PC-3 (cell line): ENCODE measurements at regions not wholly inside any gene's neighbourhood (a gene's known extent, or its start where the extent isn't known, plus 50 kb on each side); places are given as distances from the start of the nearest gene placed in this dataset.
"Not testable (repeated sequence)": the region's sequence is repeated elsewhere in the genome, so short reads cannot be mapped to it uniquely, and the experiment has no call there.

ENCODE experiments used
- ATAC-seq: fragments of 200-7000 bp; cut with Tn5 transposase; 2 replicates; pipeline ENCODE4 v1.9.1; 2020; ENCODE audit warnings: mild to moderate bottlenecking, moderate library complexity
- BruUV-seq: library from RNA; stranded (reverse); fragments of 400-500 nt; replicated peaks from 2 replicates; lab custom pipeline; 2021; lab: Mats Ljungman, UMichigan
- CTCF ChIA-PET: fragments of 300-600 bp; sonication (Branson Sonifier 250); formaldehyde crosslinking; loops from one replicate; lab custom pipeline; 2022; ENCODE audit warnings: antibody characterized with exemption; lab: Charles Lee
- POLR2A ChIA-PET: fragments of 300-600 bp; sonication (Branson Sonifier 250); formaldehyde crosslinking; loops from one replicate; lab custom pipeline; 2022; ENCODE audit warnings: antibody characterized with exemption; ENCODE audit not compliant: unreplicated experiment; lab: Charles Lee
- DNase-seq: peaks from one replicate; pipeline ENCODE4 v3.0.0-alpha.2; 2015
- H2AFZ ChIP-seq: fragments of 300-600 bp; sonication (generic); 2 replicates; pipeline ENCODE4 v1.6.0; 2016; ENCODE audit warnings: antibody characterized with exemption, low read length
- H3F3A ChIP-seq: fragments of 300-600 bp; sonication (generic); one replicate; pipeline ENCODE4 v1.6.0; 2017; ENCODE audit warnings: antibody characterized with exemption, low read length, control low read depth, mild to moderate bottlenecking; ENCODE audit not compliant: unreplicated experiment
- H3K27ac ChIP-seq: fragments of 300-600 bp; sonication (generic); 2 replicates; pipeline ENCODE4 v1.5.1; 2016; ENCODE audit warnings: mild to moderate bottlenecking, low read length
- H3K27me3 ChIP-seq: fragments of 300-600 bp; sonication (generic); 2 replicates; pipeline ENCODE4 v1.6.1; 2016; ENCODE audit warnings: low read length, mixed read lengths
- H3K36me3 ChIP-seq: fragments of 300-600 bp; sonication (generic); 2 replicates; pipeline ENCODE4 v1.6.1; 2016; ENCODE audit warnings: low read depth, mixed run types, low read length, mixed read lengths
- H3K4me1 ChIP-seq: fragments of 300-600 bp; sonication (generic); 2 replicates; pipeline ENCODE4 v1.5.1; 2016; ENCODE audit warnings: low read length; ENCODE audit not compliant: insufficient read depth
- H3K4me2 ChIP-seq: fragments of 300-600 bp; sonication (generic); 2 replicates; pipeline ENCODE4 v1.6.0; 2016; ENCODE audit warnings: low read length
- H3K4me3 ChIP-seq: fragments of 300-600 bp; sonication (generic); 2 replicates; pipeline ENCODE4 v1.5.1; 2016; ENCODE audit warnings: mild to moderate bottlenecking, low read length, mixed read lengths
- H3K79me2 ChIP-seq: fragments of 300-600 bp; sonication (generic); 2 replicates; pipeline ENCODE4 v1.6.1; 2017; ENCODE audit warnings: low read length, mixed read lengths
- H3K9ac ChIP-seq: fragments of 300-600 bp; sonication (generic); 2 replicates; pipeline ENCODE4 v1.6.0; 2016; ENCODE audit warnings: mild to moderate bottlenecking, low read length
- H3K9me2 ChIP-seq: fragments of 300-600 bp; sonication (generic); replicated peaks from 2 replicates; pipeline ENCODE4 v1.6.1; 2016; ENCODE audit warnings: mixed run types, low read length, mixed read lengths
- H3K9me3 ChIP-seq: fragments of 300-600 bp; sonication (generic); 2 replicates; pipeline ENCODE4 v1.6.1; 2016; ENCODE audit warnings: low read length, mixed read lengths
- H4K20me1 ChIP-seq: fragments of 300-600 bp; sonication (generic); 2 replicates; pipeline ENCODE4 v1.6.1; 2016; ENCODE audit warnings: low read length, mixed read lengths
- intact Hi-C: fragments of 100-400 bp; cut with micrococcal nuclease; formaldehyde crosslinking; loops from 2 replicates; pipeline ENCODE4 v1.9.0; 2023

GRCh38 chr21:6376321-6377070, 4144.9 kb upstream of the TPTE start:
- CTCF ChIA-PET, intact Hi-C loops, H3K79me2 ChIP-seq, BruUV-seq, H3K36me3 ChIP-seq, H3K9me3 ChIP-seq, POLR2A ChIA-PET, H2AFZ ChIP-seq, H3K4me1 ChIP-seq, H3K27me3 ChIP-seq, H3K4me3 ChIP-seq, ATAC-seq, H4K20me1 ChIP-seq, H3K9me2 ChIP-seq, H3K27ac ChIP-seq, DNase-seq, H3F3A ChIP-seq, H3K4me2 ChIP-seq, H3K9ac ChIP-seq: not testable (repeated sequence)
